Karpas-422 (cell line): ENCODE measurements at regions not wholly inside any gene's neighbourhood (a gene's known extent, or its start where the extent isn't known, plus 50 kb on each side); places are given as distances from the start of the nearest gene placed in this dataset.

Source experiments
- DNase-seq: peaks from one replicate; pipeline ENCODE4 v3.0.0-alpha.2; 2015
- H2AFZ ChIP-seq: fragments of 200-600 bp; sonication (generic); 2 replicates; pipeline ENCODE4 v1.6.1; 2014; ENCODE audit warnings: antibody characterized with exemption, low read length, mixed read lengths
- H3K27ac ChIP-seq: fragments of 200-600 bp; sonication (generic); 2 replicates; pipeline ENCODE4 v1.5.1; 2014; ENCODE audit warnings: mild to moderate bottlenecking, low read length, moderate library complexity
- H3K27me3 ChIP-seq: fragments of 200-600 bp; sonication (generic); 2 replicates; pipeline ENCODE4 v1.6.1; 2014; ENCODE audit warnings: low read length, mixed read lengths
- H3K36me3 ChIP-seq: fragments of 200-600 bp; sonication (generic); 2 replicates; pipeline ENCODE4 v1.6.1; 2014; ENCODE audit warnings: low read length, mixed read lengths; ENCODE audit not compliant: insufficient read depth
- H3K4me1 ChIP-seq: fragments of 200-600 bp; sonication (generic); 2 replicates; pipeline ENCODE4 v1.6.1; 2014; ENCODE audit warnings: mild to moderate bottlenecking, low read length, mixed read lengths
- H3K4me2 ChIP-seq: fragments of 200-600 bp; sonication (generic); 2 replicates; pipeline ENCODE4 v1.6.1; 2014; ENCODE audit warnings: low read length, low read depth, mild to moderate bottlenecking; ENCODE audit not compliant: poor library complexity, severe bottlenecking
- H3K4me3 ChIP-seq: fragments of 200-600 bp; sonication (generic); 2 replicates; pipeline ENCODE4 v1.5.1; 2014; ENCODE audit warnings: mild to moderate bottlenecking, antibody characterized with exemption, low read length, mixed read lengths
- H3K79me2 ChIP-seq: fragments of 200-600 bp; sonication (generic); 2 replicates; pipeline ENCODE4 v1.6.1; 2014; ENCODE audit warnings: mild to moderate bottlenecking, low read length, mixed read lengths
- H3K9ac ChIP-seq: fragments of 200-600 bp; sonication (generic); 2 replicates; pipeline ENCODE4 v1.6.0; 2014; ENCODE audit warnings: low read length
- H3K9me2 ChIP-seq: fragments of 200-600 bp; sonication (generic), shearing (Covaris generic); replicated peaks from 2 replicates; pipeline ENCODE4 v1.6.0; 2014; ENCODE audit warnings: mild to moderate bottlenecking, low read length, moderate library complexity; ENCODE audit not compliant: insufficient read depth
- H3K9me3 ChIP-seq: fragments of 300-700, 200-600 bp; sonication (generic); 2 replicates; pipeline ENCODE4 v1.6.1; 2014; ENCODE audit warnings: low read length, mixed read lengths
- H4K20me1 ChIP-seq: fragments of 200-600 bp; sonication (generic); 2 replicates; pipeline ENCODE4 v1.6.1; 2014; ENCODE audit warnings: mild to moderate bottlenecking, antibody characterized with exemption, low read length, low read depth; ENCODE audit not compliant: insufficient read depth

- Histone ChIP-seq H4K20me1 (no peaks in the 10 kb centered on the region), H3K79me2 (no peaks in the 10 kb centered on the region), H3K4me2 (no peak overlapping the region), H3K9ac (no peak overlapping the region), H2AFZ (no peak overlapping the region), H3K27me3 (no peaks in the 10 kb centered on the region), H3K9me2 (no peaks in the 10 kb centered on the region), H3K36me3 (no peaks in the 10 kb centered on the region), H3K9me3 (no peaks in the 10 kb centered on the region), H3K4me3 (no peak overlapping the region), H3K4me1 (no peaks in the 10 kb centered on the region), H3K27ac (no peak overlapping the region)
- DNase-seq, result no peak
These were observed 117.4 kb downstream of the NGF start for GRCh38 chr1:115220340-115221270.

GRCh38 chr1:115219927-115220326 is 118.1 kb downstream of the NGF start:
- no peaks in the 10 kb centered on the region for H3K36me3 ChIP-seq
- no peak overlapping the region for H2AFZ ChIP-seq
- no peaks in the 10 kb centered on the region for H3K9me3 ChIP-seq
- no peaks in the 10 kb centered on the region for H3K9me2 ChIP-seq
- H3K27ac ChIP-seq, result no peak overlapping the region
- no peak overlapping the region for H3K4me3 ChIP-seq
- H3K4me1 ChIP-seq, result no peaks in the 10 kb centered on the region
- H3K27me3 ChIP-seq, result no peaks in the 10 kb centered on the region
- H3K9ac ChIP-seq, result no peak overlapping the region
- DNase-seq, result no peak
- H3K79me2 ChIP-seq, result no peaks in the 10 kb centered on the region
- no peaks in the 10 kb centered on the region for H4K20me1 ChIP-seq
- H3K4me2 ChIP-seq, result no peak overlapping the region

- H3K36me3 ChIP-seq, result no peaks in the 10 kb centered on the region
- H4K20me1 ChIP-seq, result no peaks in the 10 kb centered on the region
- H2AFZ ChIP-seq, result no peak overlapping the region
- no peak for DNase-seq
- H3K27me3 ChIP-seq, result no peaks in the 10 kb centered on the region
- no peaks in the 10 kb centered on the region for H3K4me1 ChIP-seq
- H3K9ac ChIP-seq, result no peak overlapping the region
- no peaks in the 10 kb centered on the region for H3K9me2 ChIP-seq
- H3K4me2 ChIP-seq, result no peak overlapping the region
- no peaks in the 10 kb centered on the region for H3K79me2 ChIP-seq
- no peak overlapping the region for H3K4me3 ChIP-seq
- no peaks in the 10 kb centered on the region for H3K9me3 ChIP-seq
- H3K27ac ChIP-seq, result no peak overlapping the region
These were observed 119.3 kb downstream of the NGF start for GRCh38 chr1:115218699-115219098.

GRCh38 chr1:115218034-115218405 is 120.0 kb downstream of the NGF start:
- H2AFZ ChIP-seq, result no peak overlapping the region
- no peak for DNase-seq

GRCh38 chr1:115217150-115218033 is 120.7 kb downstream of the NGF start:
- Histone ChIP-seq H3K79me2 (no peaks in the 10 kb centered on the region), H3K9ac (no peak overlapping the region), H3K27ac (no peak overlapping the region), H3K27me3 (no peaks in the 10 kb centered on the region), H4K20me1 (no peaks in the 10 kb centered on the region), H3K4me3 (no peak overlapping the region), H3K9me3 (no peaks in the 10 kb centered on the region), H3K36me3 (no peaks in the 10 kb centered on the region), H3K4me1 (no peaks in the 10 kb centered on the region), H3K9me2 (no peaks in the 10 kb centered on the region), H2AFZ (no peak overlapping the region), H3K4me2 (no peak overlapping the region)
- DNase-seq, result no peak

More at GRCh38 chr1:115218034-115218405, 120.0 kb downstream of the NGF start:
- no peaks in the 10 kb centered on the region for H3K79me2 ChIP-seq
- no peak overlapping the region for H3K27ac ChIP-seq
- H3K9me3 ChIP-seq, result no peaks in the 10 kb centered on the region
- no peaks in the 10 kb centered on the region for H3K27me3 ChIP-seq
- no peak overlapping the region for H3K4me2 ChIP-seq
- H3K36me3 ChIP-seq, result no peaks in the 10 kb centered on the region
- no peaks in the 10 kb centered on the region for H4K20me1 ChIP-seq
- H3K4me1 ChIP-seq, result no peaks in the 10 kb centered on the region
- H3K9ac ChIP-seq, result no peak overlapping the region
- H3K9me2 ChIP-seq, result no peaks in the 10 kb centered on the region
- no peak overlapping the region for H3K4me3 ChIP-seq

GRCh38 chr1:115215703-115216521 is 122.1 kb downstream of the NGF start:
- no peak overlapping the region for H2AFZ ChIP-seq
- DNase-seq, result no peak
- H3K27ac ChIP-seq, result no peak overlapping the region
- H3K4me3 ChIP-seq, result no peak overlapping the region
- H3K9ac ChIP-seq, result no peak overlapping the region
- no peaks in the 10 kb centered on the region for H3K9me2 ChIP-seq
- no peak overlapping the region for H3K4me2 ChIP-seq
- no peaks in the 10 kb centered on the region for H3K27me3 ChIP-seq
- no peaks in the 10 kb centered on the region for H3K9me3 ChIP-seq
- no peaks in the 10 kb centered on the region for H3K79me2 ChIP-seq
- H4K20me1 ChIP-seq, result no peaks in the 10 kb centered on the region
- H3K4me1 ChIP-seq, result no peaks in the 10 kb centered on the region
- no peaks in the 10 kb centered on the region for H3K36me3 ChIP-seq

- no peaks in the 10 kb centered on the region for H4K20me1 ChIP-seq
- no peaks in the 10 kb centered on the region for H3K9me3 ChIP-seq
- H3K9me2 ChIP-seq, result no peaks in the 10 kb centered on the region
- no peak for DNase-seq
- H3K36me3 ChIP-seq, result no peaks in the 10 kb centered on the region
- H2AFZ ChIP-seq, result no peak overlapping the region
- no peaks in the 10 kb centered on the region for H3K4me1 ChIP-seq
- no peak overlapping the region for H3K9ac ChIP-seq
- H3K27me3 ChIP-seq, result no peaks in the 10 kb centered on the region
- H3K4me3 ChIP-seq, result no peak overlapping the region
- no peak overlapping the region for H3K27ac ChIP-seq
- H3K79me2 ChIP-seq, result no peaks in the 10 kb centered on the region
- H3K4me2 ChIP-seq, result no peak overlapping the region
These were observed 122.9 kb downstream of the NGF start for GRCh38 chr1:115215110-115215509.
